Epidermal melanocyte (primary cell): ENCODE measurements at regions not wholly inside any gene's neighbourhood (a gene's known extent, or its start where the extent isn't known, plus 50 kb on each side); places are given as distances from the start of the nearest gene placed in this dataset.

Source experiments
- DNase-seq: peaks from one replicate; pipeline ENCODE4 v3.0.0; 2011; ENCODE audit warnings: low spot score; ENCODE audit not compliant: insufficient read length

DNA sequence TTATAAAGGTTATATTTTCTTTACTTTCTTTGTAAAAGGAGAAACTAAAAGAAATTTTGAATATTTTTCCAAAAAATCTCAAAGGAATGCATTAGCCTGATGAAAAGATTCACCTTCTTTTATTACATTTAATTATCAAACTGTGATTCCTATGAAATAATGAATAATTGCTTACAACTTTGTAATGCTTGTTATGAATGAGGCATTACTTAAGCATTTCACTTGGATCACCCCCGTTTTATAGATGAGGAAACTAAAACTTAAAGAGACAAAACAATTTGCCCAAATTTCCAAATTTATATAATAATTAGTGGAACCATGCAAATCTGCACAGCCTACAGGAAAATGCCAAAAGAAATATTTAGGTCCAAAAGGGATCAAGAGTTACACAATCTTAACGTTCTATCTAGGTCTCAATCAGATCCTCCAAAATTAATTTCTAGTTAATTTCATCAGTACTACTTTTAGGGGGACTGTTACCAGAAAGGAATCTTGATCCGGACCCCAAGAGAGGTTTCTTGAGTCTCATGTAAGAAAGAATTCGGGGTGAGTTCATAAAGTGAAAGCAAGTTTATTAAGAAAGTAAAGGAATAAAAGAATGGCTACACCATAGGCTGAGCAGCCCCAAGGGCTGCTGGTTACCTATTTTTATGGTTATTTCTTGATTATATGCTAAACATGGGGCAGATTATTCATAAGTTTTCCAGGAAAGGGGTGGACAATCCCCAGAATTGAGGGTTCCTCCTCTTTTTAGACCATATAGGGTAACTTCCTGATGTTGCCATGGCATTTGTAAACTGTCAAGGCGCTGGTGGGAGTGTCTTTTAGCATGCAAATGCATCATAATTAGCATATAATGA, 288.0 kb downstream of the ADGB start:
- no peak for DNase-seq

DNA sequence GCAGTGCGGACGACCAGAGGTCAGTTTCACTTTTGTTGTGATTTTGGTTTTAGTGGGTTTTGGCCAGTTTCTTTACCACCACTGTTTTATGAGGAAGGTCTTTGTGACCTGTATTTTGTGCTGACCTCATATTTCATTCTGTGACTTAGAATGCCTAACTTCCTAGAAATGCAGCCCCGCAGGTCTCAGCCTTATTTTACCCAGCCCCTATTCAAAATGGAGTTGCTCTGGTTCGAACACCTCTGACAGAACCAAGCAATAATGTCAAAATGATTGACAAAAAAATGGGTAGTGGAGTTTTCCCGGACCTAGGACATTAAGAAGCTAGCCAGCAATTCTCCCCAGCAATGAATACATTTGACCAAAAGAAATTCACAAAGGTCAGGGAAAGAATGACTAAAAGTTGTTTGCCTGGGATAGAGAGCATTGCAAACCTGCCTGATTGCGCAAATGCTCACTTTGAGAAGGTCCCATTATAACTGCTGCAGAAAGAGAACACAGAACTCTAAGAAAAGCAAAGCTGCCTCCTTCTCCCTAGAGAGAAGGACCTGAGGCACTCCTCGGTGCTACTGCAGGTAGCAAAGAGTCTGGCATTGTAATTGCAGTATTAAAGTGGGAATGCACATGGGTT, 288.8 kb downstream of the ADGB start:
- no peak for DNase-seq

DNA sequence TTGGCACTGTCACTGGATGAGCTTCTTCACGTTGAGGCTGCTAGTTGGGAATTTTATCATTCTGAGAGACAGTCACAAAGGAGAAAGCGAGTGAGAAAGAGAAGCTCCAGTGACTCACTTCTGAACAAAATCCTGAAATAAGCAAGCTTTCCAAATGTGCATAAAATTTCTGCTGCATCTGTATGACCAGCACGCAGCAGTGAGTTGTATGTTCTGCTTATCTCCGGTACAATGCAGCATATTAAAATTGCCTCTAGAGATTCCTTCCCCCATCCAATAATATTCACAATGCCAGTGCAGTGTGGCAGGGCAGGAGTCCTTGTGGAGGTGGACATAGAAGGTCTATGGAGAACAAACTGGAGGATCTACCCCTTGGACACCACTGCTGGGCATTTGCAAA, 290.5 kb downstream of the ADGB start:
- DNase-seq, result no peak

DNA sequence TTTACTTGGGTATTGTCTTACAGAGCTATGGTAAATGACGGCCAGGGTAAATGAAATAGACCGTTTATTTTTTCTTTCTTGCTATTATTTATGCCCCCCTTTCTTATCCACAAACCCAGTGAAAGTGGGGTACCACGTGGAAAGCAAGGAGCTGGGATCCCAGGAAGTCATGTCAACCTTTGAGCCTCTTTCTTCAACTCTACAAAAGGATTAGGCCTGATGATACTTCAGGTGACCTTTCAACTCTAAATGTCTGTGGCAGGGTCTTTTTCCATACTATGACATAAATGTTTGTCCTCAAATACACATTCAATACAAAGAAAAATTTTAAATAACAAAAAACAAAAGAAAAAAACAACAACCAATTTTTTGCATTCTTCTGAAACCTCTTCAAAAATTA, 291.4 kb downstream of the ADGB start:
- no peak for DNase-seq

DNA sequence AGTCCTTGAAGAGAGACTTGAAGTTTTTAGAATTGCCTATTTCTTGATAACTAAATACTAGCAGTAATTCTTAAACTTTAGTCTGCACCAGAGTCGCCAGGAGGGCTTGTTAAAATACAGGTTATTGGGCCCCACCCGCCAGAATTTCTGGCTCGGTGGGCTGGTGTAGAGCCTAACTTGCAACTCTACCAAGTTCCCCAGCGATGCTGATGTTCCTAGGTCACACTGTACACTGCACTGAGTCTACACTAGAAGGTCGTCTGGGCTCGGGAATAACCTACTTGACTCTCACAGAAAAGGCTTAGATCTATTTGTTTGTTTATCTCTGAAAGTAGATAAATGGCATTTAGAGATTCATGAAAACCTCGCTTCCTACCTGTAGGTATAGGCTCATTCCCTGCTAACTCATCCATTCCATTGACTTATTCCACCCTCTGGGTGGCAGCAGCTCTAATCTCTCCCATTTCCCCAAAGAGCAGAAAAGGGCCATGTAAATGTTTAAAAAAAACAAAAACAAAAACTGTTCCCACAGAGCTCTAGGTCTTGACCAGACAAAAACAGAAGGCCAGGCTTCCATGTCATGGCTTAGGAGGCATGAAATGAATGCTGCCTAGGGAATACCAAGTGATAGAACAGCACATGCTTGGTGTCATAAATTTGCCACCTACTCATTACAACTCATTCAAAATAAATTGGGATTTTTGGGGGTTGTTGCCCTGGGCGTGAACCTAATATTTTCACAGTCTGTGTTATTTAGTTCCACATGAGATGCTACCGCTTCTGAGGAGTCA, 292.1 kb downstream of the ADGB start:
- no peak for DNase-seq

DNA sequence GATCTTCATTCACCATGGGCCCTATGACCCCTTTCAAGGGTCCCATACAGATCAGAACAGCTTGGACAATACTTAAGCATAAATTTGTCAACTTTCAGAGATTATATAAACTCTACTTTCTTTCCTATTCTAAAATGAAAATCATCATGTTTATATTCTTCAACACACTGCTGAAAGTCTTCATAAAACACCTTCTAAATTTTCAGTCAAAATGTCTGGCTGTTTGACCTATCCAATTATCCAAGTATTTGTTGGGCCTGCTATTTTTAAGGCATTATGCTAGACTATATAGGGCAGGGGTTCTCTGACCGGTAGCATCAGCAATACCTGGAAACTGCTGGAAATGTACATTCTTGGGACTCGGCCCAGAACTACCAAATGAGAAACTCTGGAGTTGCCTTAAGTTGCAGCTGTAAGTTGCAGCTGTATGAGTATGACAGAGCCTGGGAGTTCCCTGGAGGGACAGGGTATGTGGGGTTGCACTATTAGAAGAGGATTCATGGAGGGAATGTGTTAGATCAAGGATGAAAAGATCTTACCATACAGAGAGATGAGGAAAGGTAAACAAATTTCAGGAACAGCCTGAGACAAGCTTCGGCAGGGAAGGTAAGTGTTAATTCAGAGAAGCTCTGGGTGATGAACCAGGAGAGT, 293.0 kb downstream of the ADGB start:
- no peak for DNase-seq

DNA sequence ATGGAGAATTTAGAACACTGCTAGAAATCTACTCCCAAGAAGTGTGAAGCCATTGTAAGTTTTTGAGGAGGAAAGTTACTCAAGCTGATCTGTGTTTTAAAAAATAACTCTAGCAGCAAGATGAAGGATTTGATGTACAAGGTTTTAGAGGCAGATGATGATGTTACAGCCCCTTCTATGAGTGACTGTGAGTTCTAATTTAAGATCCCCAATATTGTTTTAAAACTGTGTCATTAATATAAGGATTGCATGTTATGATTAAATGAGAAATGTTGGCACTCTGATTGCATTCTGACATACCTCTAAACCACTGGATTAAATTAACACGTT, 293.5 kb downstream of the ADGB start:
- DNase-seq, result no peak

DNA sequence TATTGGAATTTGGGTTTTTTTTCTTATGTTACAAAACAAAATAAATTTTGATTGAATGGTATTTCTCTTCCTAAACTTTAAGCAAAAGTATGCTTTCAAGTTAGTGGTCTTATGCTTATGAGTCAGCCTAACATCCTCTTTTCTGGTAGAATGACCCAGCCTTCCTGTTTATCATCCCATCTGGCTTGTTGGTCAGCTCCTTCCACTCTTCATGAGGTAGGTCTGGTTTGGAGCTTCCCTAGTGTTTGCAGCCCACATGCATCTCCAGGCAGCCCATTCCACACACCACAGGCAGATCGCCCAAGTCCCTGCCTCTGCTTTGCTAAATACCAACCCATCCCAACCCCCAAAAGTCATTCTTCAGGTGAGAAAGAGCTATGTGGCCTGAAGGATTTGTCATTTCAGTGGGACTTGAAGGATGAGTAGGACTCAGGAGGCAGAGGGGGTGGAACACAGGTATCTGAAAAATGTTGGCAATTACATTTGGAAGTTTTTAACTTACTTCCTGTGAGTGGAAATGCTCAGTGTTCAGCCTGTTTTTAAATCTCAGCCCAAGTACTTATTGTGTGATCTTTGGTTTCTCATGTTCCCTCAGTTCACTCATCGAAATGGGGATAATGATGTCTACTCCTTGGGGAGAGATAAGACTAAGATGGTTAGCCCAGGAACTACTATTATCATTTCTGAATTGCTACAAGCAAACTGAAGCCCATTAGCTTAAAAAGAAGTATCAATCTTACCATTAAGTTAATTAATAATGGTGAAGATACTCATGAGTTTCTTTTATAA, 294.0 kb downstream of the ADGB start:
- DNase-seq, result no peak

DNA sequence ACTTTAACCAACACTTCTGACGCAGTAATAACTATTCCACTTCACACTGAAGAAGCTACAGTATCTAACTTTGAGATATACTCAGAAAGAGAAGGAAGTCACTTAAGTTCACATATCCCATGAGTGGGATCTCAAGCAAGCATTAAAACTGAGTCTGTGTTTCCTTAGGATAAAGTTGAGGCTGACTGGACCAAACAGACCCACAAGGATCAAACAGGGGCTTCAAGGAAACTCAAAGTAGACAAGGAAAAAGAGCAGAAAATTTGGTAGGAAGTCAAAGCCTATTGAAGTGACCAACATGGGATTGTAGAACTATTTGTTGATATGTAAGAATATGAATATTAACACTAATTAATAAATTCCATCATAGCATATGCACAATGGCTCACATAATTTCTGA, 294.9 kb downstream of the ADGB start:
- DNase-seq, result no peak

DNA sequence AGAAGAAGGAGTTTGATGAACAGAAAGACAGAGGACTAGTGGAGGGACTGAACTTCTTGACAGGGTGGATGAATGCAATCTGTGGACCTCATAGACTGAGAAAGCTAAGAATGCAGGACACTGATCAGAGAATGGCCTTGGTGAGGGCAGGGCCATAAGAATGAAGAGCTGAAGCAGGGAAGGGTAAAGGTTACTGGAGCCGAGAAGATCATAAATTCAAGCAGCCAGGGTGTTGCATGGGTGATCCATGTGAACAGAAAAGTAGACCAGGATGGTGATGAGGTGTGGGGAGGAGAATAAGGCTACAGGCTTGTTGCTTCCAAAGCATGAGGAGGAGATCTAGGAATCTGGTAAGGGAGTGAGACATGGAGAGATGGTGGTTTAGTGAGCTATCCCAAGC, 295.9 kb downstream of the ADGB start:
- no peak for DNase-seq

DNA sequence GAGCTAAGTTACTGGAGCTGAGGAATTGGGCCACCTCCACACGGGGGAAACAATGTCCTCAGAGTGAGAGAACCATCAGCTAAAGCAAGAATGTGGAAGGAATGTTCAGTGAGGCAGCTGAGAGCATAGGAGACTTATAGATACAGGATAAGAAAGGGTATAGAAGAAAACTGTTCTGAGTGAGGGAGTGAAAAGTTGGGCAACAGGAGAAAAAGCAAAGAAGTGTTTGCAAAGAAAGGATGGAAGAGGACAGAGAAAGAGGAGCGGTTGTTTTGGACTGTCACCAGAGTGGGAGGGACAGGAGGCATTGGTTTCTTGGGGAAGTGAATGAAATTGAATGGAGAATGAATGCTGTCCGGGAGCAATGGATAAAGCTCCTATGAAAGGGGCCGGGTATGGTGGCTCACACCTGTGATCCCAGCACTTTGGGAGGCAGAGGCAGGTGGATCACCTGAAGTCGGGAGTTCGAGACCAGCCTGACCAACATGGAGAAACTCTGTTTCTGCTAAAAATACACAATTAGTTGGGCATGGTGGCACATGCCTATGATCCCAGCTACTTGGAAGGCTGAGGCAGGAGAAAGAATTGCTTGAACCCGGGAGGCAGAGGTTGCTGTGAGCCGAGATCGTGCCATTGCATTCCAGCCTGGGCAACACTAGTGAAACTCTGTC, 296.5 kb downstream of the ADGB start:
- no peak for DNase-seq

DNA sequence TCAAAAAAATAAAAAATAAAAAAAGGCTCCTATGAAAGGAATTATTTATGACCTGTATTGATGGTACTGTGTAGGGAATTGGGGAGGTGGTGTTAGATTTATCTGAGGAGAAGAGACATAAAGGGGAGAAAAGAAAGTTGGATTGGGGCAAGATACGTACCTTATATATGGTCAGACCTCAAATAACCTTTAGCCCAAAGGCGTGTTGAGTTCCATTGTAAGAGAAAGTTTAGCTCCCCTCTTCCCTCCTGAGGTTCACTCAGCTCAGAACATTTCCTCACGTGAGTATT, 296.9 kb downstream of the ADGB start:
- no peak for DNase-seq

DNA sequence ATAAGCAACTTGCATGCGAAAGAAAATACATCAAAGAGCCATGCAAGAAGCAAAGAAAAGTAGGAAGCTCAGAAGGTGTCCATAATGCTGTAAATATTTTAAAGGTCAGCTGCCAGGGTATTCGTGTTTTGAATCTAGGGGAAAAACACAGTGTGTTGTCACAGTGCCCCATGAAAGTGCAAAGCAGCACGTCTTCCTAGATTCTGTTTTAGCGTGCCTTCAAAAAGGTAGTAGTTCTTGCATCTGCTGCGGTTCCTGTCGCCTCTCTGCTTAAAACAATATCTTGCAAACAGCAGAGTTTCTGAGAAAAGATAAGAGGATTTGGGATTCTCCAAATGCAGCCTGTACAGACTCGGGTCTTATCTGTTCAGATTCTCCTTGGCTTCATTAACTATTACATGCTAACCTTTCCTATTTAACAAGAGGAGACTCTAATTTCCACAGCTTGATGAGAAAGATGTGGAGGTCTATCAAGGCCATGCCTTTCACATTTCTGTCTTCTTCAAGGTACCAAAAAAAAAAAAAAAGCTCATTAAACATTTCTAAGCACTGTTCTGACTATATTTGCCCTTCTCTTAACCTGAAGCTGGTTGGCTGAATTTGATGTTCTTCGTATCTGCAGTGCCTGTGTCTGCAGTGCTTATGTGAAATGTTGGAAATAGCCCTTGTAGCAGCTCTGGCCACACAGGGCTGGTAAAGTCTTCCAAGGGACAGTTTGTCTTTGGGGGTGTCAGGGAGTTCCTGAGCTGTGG, 297.5 kb downstream of the ADGB start:
- no peak for DNase-seq

DNA sequence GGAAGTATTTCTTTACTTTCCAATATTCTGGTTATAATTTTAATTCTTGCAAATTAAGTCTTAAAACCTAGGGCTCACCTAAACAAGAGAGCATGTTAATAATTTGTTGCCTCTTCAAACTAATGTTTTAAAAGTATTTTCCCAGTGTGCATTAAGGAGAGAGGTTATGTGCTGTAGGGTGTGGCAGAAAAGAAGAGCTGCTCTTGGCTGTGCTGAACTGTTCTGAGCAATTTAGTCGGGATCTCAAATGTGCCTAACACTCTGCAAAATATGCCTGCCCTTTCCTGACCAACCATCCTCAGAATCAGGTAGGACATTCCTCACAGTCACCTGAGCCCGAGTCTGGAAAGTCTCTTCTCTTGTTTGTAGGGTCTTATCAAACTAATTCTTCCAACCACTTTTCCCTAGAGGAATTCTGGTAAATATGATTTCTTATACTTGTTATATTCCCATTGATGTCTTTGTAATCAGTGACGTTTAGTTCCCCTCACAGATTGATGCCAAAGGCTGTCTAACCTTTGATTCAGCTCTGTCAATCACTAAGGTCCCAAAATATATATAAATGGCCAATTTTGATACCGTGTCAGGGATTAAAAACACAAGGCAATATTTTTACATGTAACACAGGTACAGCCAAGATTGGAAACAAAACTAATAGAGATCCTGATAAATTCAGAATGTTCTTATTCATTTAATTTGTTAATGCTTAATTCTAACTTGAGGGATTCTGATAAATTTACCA, 298.4 kb downstream of the ADGB start:
- DNase-seq, result no peak

DNA sequence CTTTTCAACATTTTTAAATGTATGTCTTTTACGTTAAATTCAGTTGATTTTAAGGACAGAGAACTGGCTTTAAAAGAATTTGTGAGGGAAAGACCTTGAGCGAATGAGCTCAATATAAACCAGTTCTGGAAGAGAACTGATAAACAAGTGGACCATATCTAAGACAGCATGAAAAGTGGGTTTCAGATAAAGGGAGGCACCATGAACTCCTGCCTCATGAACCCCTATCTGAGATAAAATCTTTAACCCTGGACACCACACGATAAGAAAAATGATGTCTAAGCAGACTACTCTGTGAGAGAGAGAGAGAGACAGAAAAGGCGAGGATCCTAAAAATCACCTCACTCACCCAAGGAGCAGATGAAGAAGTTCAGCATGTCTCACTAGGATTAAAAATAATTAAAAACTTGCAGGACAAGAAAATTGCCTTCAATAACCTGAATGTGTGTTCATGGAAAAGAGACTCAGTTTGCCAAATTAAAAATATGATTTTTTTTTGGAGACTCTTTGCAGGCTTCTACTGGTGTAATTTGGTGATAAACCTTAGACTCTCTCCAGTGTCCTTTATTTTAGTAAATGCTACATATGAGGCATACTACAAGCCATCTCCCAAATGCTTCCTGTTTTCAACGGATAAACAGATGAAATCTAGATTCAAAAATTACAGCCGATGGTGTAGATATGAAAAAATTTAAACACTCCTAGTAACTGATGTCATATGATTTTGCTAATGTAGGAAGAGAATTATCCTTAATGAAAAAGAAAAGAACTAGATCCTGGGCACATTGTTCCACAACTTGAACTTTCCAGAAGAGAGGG, 299.5 kb downstream of the ADGB start:
- no peak for DNase-seq

DNA sequence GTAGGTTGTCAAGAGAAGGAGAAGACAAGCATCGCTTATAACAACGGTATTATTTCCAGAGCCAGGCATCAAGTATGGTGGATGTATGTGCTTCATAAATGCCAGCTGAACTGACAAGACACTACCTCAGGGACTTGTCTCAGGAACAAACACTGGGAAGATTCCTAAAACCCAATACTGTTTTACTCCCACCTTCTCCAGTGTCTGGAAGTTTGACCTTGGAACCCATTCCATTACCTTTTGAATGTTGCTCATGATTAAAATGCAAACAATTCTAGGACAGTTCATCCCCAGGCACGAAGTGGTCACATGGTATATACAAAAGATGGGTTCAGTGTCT, 300.1 kb downstream of the ADGB start:
- DNase-seq, result no peak

DNA sequence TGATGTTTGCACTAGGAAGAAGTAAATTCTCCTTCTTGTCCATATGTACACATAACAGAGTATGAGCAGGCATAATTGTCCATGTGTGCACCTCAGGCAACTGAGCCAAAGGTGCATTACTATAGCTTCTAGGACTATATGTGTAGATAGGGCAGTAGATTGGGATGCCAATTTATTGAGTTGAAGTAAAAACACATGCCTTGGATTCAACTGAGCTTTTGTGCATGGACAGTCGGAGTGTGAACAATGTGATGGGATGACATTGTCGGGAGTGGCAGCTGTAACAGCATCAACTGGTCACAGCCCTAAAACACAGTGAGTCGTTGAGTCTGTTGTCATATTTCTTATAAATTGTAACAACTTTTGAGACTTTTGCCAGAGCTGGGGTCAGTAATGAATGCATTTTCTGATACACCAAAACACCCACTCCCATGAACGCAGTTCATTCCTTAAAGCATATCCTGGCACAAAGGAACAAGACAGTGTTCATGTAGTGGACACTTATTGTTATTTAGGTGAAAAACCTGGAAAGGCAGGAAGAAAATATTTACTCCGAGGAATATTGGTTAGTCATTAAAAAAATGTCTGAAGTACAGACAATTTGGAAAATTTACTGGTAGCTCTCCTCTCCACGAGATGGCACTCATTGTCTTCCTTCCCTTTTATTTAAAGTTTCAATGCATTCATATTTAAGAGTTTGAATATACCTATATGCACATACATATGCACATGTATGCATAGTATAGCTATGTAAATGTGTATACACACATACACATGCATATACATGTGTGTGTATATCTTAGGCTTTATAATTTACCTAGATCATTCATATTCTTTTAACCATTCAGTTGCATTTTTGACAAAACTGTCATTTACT, 302.0 kb upstream of the STXBP5 start:
- DNase-seq, result no peak

DNA sequence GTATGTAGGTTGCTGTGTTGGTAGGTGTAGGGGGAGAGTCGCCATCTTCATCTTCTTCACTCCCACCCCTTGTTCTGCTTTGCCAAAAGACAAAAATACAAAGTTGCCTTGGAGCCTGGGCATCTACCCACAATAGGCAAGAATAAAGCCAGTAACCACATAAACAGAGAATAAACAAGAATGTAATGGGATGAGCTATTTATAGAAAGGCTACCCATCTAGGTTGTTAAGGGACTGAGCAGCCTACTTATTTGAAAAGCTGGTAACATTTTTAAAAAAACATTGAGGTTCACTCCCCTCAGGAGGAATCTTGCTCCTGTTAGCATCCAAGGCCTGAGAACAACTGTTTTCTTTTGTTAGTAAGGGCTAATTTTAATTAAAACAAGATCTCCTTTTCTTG, 301.4 kb upstream of the STXBP5 start:
- DNase-seq, result no peak
